Thoracic aorta (tissue), 2 donors: ENCODE measurements at regions not wholly inside any gene's neighbourhood (a gene's known extent, or its start where the extent isn't known, plus 50 kb on each side); places are given as distances from the start of the nearest gene placed in this dataset.

Experiments used
- ATAC-seq: fragments of 150-250 bp; one replicate; pipeline ENCODE4 v1.8.0; 2017; ENCODE audit warnings: low read depth; ENCODE audit not compliant: insufficient number of reproducible peaks, low FRiP score
- DNase-seq: peaks from one replicate; pipeline ENCODE4 v3.0.0-alpha.2; 2020; ENCODE audit warnings: low spot score
- H3K27ac ChIP-seq, 2 donors: fragments of 200-600 bp; sonication (generic); 1 replicate in 1 of 2; 2 replicates in 1 of 2; pipeline ENCODE4 v1.5.1; 2016; ENCODE audit warnings: mild to moderate bottlenecking in 2 of 2, moderate library complexity in 2 of 2
- H3K27me3 ChIP-seq: fragments of 200-600 bp; sonication (generic); replicated peaks from 2 replicates; pipeline ENCODE4 v1.6.0; 2016; ENCODE audit warnings: mild to moderate bottlenecking; ENCODE audit not compliant: insufficient read depth
- H3K36me3 ChIP-seq: fragments of 200-600 bp; sonication (generic); one replicate; pipeline ENCODE4 v1.5.1; 2016
- H3K4me1 ChIP-seq, 2 donors: fragments of 200-600 bp; sonication (generic); 1 replicate in 1 of 2; 2 replicates in 1 of 2; pipeline versions ENCODE4 v1.5.1 to v1.6.0; 2016; ENCODE audit warnings: low read depth in 2 of 2, mild to moderate bottlenecking in 1 of 2; ENCODE audit not compliant: control insufficient read depth in 1 of 2
- H3K4me3 ChIP-seq: fragments of 200-600 bp; sonication (generic); 2 replicates; pipeline ENCODE4 v1.5.1; 2016; ENCODE audit warnings: mild to moderate bottlenecking
- H3K9me3 ChIP-seq: fragments of 200-600 bp; sonication (generic); 2 replicates; pipeline ENCODE4 v1.5.1; 2016
- TF ChIP-seq, protein P1 (sequence below): fragments of 200-600 bp; sonication (generic); IDR thresholded peaks from one replicate; pipeline ENCODE4 v1.5.1; 2019; ENCODE audit warnings: antibody characterized with exemption

DNA sequence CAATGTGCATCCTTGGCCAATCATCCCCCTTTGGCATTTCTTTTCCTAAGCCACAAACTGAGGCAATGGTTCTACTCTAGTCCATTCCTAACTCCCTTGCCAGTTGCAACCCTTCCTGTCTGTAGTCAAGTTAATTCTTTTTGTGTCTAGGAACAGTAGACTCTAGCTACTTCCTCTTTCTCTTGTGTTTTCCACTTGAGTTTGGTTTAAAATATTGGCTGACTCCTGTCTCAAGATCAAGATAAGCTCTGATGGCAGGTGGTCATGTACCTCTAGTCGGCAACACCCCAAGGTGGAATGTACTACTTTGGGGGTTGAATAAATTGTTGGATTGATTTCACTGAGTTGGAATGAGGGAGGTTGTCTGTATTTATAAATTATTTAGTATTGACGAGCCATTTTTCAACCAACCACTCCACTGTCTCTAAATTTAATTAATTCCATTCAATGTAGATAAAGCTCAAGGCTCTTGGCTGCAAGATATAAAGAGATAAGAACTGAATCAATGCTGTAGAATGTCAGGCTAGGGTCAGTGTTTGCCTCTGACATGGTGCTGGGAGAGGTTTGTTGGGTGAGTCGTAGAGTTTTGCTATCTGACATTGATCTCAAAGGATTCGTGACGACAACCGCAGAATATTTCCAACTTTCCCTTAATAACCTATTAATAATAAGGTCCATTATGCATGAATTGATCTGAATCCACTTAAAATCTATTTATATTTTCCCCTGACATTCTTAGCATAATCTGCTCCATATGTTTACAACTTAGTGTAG, 188.7 kb upstream of the APCDD1 start:
- H3K9me3 ChIP-seq = no peaks in the 10 kb centered on the region
- H3K4me1 ChIP-seq = peaks cover 15 to 22% of the 10 kb centered on the region in 2 donors
- H3K4me3 ChIP-seq = no peak overlapping the region
- DNase-seq (no peak), ATAC-seq (no peak)
- no peaks in the 10 kb centered on the region for H3K27me3 ChIP-seq
- H3K36me3 ChIP-seq = no peaks in the 10 kb centered on the region
- TF ChIP-seq, protein P1, sequence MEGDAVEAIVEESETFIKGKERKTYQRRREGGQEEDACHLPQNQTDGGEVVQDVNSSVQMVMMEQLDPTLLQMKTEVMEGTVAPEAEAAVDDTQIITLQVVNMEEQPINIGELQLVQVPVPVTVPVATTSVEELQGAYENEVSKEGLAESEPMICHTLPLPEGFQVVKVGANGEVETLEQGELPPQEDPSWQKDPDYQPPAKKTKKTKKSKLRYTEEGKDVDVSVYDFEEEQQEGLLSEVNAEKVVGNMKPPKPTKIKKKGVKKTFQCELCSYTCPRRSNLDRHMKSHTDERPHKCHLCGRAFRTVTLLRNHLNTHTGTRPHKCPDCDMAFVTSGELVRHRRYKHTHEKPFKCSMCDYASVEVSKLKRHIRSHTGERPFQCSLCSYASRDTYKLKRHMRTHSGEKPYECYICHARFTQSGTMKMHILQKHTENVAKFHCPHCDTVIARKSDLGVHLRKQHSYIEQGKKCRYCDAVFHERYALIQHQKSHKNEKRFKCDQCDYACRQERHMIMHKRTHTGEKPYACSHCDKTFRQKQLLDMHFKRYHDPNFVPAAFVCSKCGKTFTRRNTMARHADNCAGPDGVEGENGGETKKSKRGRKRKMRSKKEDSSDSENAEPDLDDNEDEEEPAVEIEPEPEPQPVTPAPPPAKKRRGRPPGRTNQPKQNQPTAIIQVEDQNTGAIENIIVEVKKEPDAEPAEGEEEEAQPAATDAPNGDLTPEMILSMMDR = no peak
- no peak overlapping the region for H3K27ac ChIP-seq

DNA sequence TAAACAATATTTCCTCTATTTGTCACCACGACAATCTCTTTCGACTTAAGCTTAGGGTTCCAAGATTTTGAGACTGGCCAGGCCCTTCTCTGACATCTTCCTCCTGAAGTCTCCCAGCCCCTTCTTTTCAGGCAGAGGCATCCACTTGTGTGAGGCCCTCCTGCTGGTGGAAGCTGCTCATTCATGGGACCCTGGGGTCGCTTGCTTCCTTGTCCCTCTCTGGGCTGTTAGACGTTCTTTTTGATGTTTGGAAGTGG, 188.2 kb upstream of the APCDD1 start:
- Histone ChIP-seq H3K36me3 (no peaks in the 10 kb centered on the region), H3K4me1 (peaks cover 16 to 26% of the 10 kb centered on the region in 2 donors), H3K27me3 (no peaks in the 10 kb centered on the region), H3K9me3 (no peaks in the 10 kb centered on the region), H3K4me3 (no peak overlapping the region), H3K27ac (no peak overlapping the region)
- ATAC-seq (no peak), DNase-seq (no peak)
- TF ChIP-seq, protein P1 = no peak

DNA sequence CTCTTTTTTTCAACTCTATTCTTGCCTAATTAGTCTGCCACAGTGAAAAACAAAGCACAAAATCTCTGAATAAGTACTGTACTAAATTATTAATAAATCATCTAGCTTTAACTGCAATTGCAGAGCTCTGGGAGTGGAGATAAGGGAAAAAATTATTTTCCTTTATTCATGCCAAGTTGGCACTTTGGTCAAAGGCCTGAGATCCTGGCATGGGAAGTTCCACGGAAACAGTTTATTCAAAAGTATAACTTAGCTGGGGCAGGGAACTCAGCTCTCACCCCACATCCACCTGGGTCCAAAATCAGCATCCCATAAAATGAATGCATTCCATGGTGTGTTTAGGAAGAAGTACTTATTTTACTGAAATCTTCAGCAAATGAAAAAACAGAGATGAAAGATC, 185.2 kb upstream of the APCDD1 start:
- Histone ChIP-seq H3K27ac (peak overlapping the region; percentile 29 to 31), H3K4me3 (no peak overlapping the region), H3K4me1 (peaks cover 16 to 29% of the 10 kb centered on the region in 2 donors), H3K9me3 (no peaks in the 10 kb centered on the region), H3K36me3 (no peaks in the 10 kb centered on the region), H3K27me3 (no peaks in the 10 kb centered on the region)
- DNase-seq (no peak), ATAC-seq (no peak)
- TF ChIP-seq, protein P1 = no peak

DNA sequence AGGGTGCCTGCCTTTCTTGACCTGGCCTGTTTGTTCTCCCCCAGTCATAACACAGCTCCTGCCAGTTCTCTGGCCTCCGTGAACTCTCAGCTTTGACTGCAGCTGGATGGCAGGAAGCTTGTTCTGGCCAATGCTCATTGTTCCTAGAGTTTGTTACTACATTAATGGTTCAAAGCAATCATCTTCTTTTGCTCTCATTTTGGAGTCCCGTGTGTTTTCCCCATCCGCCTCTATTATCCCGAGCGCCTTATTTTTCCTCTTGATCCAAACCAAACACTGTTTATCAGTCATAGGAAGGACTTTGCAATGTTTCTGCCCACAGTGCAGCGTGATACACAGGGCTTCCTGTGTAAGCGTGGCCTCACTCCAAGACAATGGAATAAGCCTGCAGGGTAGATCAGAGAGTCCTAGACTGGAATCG, 184.3 kb upstream of the APCDD1 start:
- Histone ChIP-seq H3K36me3 (no peaks in the 10 kb centered on the region), H3K27me3 (no peaks in the 10 kb centered on the region), H3K9me3 (no peaks in the 10 kb centered on the region), H3K4me1 (peaks cover 16 to 29% of the 10 kb centered on the region in 2 donors), H3K27ac (peak overlapping the region; percentile 28 to 41), H3K4me3 (peak overlapping the region; percentile 40)
- TF ChIP-seq, protein P1 = no peak
- DNase-seq (no peak), ATAC-seq (peak; percentile 76)

DNA sequence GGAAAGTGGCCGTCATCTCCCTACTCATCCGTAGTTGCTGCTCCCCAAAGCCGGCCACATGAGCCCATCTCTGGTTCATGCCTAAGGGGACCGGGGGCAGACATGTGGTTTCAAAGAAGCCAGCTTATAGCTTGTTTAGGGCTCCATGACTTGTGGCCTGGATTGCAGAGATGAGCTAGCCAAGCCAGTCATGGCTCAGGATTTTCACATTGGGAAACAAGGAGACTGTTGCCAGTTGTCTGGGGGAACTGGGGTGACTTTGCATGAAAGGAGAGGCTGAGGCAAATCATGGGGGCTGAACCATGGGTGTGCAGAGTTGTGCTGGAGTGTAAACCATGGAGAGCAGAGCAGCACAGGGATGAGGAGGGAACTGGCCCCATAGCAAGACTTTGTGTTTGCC, 183.0 kb upstream of the APCDD1 start:
- TF ChIP-seq, protein P1 = no peak
- H3K9me3 ChIP-seq = no peaks in the 10 kb centered on the region
- H3K36me3 ChIP-seq = no peaks in the 10 kb centered on the region
- H3K4me1 ChIP-seq = peaks cover 16 to 29% of the 10 kb centered on the region in 2 donors
- no peak overlapping the region for H3K4me3 ChIP-seq
- ATAC-seq (no peak), DNase-seq (no peak)
- no peak overlapping the region for H3K27ac ChIP-seq
- no peaks in the 10 kb centered on the region for H3K27me3 ChIP-seq
